ENCODE measurements at regions not wholly inside any gene's neighbourhood (a gene's known extent, or its start where the extent isn't known, plus 50 kb on each side); places are given as distances from the start of the nearest gene placed in this dataset.

- H3K4me3 ChIP-seq: no peak overlapping the region
- H3K4me1 ChIP-seq: no peaks in the 10 kb centered on the region
- peaks cover 0 to 8% (median 0%) of the 10 kb centered on the region in 3 donors for H3K9me3 ChIP-seq
- H3K36me3 ChIP-seq: no peaks in the 10 kb centered on the region
- no peaks in the 10 kb centered on the region for H3K27me3 ChIP-seq
- TF ChIP-seq CTCF (IDR thresholded peaks at IDR 0.05): no peak
- DNase-seq: no peak
- no peak overlapping the region for H3K27ac ChIP-seq
- intact Hi-C loops (cut with DNase I; ENCODE audit: low total_unique reads): no loop called here
Measured at GRCh38 chr1:118243269-118243668, 58.2 kb upstream of the SPAG17 start.
